Activated T-cell treated with anti-CD3 and anti-CD28 coated beads, Interleukin-2, amount 50 U/mL, for 72 hours (primary cell): ENCODE measurements at regions not wholly inside any gene's neighbourhood (a gene's known extent, or its start where the extent isn't known, plus 50 kb on each side); places are given as distances from the start of the nearest gene placed in this dataset.
"Not testable (repeated sequence)": the region's sequence is repeated elsewhere in the genome, so short reads cannot be mapped to it uniquely, and the experiment has no call there.

ENCODE experiments used
- ATAC-seq, 2 donors: fragments of 150-1000 bp; cut with Tn5 transposase; replicated peaks in 1 of 2; 2 replicates each; pipeline ENCODE4 v1.10.0; 2021; ENCODE audit warnings: moderate library complexity in 2 of 2, mild to moderate bottlenecking in 1 of 2
- DNase-seq, 2 donors: peaks; one replicate each; pipeline ENCODE4 v3.0.0; 2021 to 2022; ENCODE audit warnings: mixed read lengths in 1 of 2
- H3K27ac Mint-ChIP-seq: one replicate; pipeline ENCODE4 v1.8.0; 2022; ENCODE audit warnings: mild to moderate bottlenecking, moderate library complexity, mixed read lengths
- H3K27me3 Mint-ChIP-seq: one replicate; pipeline ENCODE4 v1.8.0; 2022; ENCODE audit warnings: low read depth, mixed read lengths
- H3K36me3 Mint-ChIP-seq, 2 donors: one replicate each; pipeline ENCODE4 v1.8.0; 2022; ENCODE audit warnings: mixed read lengths in 2 of 2, mild to moderate bottlenecking in 1 of 2; ENCODE audit not compliant: insufficient read depth in 2 of 2
- H3K4me1 Mint-ChIP-seq: one replicate; pipeline ENCODE4 v1.8.0; 2022; ENCODE audit warnings: low read depth, mixed read lengths
- H3K4me3 Mint-ChIP-seq, 2 donors: one replicate each; pipeline ENCODE4 v1.8.0; 2022; ENCODE audit warnings: mild to moderate bottlenecking in 2 of 2, mixed read lengths in 2 of 2, moderate library complexity in 2 of 2
- H3K9me3 Mint-ChIP-seq, 2 donors: one replicate each; pipeline ENCODE4 v1.8.0; 2022; ENCODE audit warnings: mixed read lengths in 2 of 2

DNA sequence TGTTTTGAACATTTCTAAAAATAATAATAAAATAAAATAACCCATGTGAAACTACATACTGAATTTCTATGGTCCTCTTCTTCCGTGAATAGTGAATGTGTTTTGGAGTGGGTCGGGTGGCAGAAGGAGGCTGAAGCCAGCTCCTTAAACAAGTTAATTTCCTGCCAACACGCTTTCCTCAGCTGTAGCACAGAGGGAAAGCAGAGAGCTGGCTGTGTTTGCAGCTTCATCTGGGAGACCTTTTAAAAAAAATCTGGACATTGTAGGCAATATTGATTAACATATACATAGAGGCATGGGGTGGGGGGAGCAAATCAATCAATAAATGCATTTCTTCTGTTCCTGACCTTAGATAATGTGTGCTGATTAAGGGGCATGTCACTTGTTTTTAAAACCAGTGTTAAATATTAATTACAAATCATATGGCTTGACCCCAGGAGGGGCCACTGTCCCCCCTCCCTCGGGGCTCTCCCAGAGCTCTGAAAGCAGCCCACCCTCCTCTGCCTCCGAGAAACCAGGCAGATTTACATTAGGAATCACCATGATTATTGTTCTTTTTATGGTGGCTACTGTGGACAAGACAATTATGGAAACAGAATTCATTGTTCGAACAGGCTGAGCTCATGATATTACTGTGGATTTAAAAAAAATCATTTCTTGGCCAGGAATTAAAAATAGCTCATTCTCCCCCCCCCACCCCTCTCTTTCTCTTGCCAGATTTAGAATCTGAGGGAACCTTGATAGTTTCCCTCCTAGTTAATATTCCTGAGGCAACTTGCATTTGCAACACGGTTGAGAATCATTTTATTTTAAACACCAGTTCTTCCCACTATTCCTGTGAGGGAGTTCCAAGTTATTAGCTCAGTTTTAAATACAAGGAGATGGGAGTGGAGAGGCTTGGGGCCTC, 100.5 kb upstream of the CARD11 start:
- DNase-seq: no peak
- Mint-ChIP-seq H3K27ac (no peak overlapping the region), H3K27me3 (no peaks in the 10 kb centered on the region), H3K36me3 (no peaks in the 10 kb centered on the region), H3K9me3 (no peaks in the 10 kb centered on the region), H3K4me1 (peaks cover 19% of the 10 kb centered on the region), H3K4me3 (no peak overlapping the region)
- no peak for ATAC-seq

DNA sequence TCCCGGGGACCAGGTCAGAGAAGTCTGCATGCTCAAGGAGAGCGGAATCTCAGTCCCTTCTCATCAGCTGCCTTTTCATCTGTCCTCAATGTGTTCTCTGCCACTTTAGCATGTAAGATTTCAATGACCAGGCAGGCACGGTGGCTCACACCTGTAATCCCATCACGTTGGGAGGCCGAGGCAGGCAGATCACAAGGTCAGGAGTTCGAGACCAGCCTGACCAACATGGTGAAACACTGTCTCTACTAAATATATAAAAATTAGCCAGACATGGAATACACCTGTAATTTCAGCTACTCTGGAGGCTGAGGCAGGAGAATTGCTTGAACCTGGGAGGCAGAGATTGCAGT, 101.1 kb upstream of the CARD11 start:
- not testable (repeated sequence) for H3K4me3 Mint-ChIP-seq, H3K27ac Mint-ChIP-seq
- H3K4me1 Mint-ChIP-seq: peaks cover 24% of the 10 kb centered on the region

DNA sequence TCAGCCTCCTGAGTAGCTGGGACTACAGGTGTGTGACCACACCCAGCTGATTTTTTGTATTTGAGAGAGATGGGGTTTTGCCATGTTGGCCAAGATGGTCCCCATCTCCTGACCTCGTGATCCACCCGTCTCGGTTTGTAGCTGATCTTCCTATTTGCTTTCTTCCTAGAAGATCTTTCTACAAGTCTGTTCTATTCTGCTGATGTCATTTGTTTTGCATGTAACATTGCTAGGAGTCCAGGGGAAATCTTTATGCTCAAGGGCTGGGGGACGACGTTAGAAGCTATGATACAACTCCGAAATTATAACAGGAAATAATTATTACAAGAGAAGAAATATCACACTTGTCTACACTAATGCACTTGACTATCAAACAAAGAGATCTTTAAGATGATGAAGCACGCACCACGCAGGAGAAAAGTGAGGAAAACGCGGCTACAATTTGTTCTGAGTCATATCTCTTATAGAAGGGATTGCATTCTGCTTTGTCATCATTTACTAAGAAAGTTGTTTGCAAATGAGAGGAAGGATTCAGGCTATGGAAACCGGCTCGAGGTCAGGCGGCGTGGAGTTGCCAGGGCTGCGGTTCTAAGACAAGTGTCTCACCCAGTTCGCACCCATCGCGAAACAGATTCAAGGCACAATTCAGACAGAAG, 103.0 kb upstream of the CARD11 start:
- no peak overlapping the region for H3K4me3 Mint-ChIP-seq
- H3K36me3 Mint-ChIP-seq: no peaks in the 10 kb centered on the region
- DNase-seq (peak in 1 of 2 donors; percentile 29), ATAC-seq (peak; percentile 51 to 56)
- no peaks in the 10 kb centered on the region for H3K27me3 Mint-ChIP-seq
- H3K27ac Mint-ChIP-seq: no peak overlapping the region
- H3K9me3 Mint-ChIP-seq: no peaks in the 10 kb centered on the region
- peaks cover 19% of the 10 kb centered on the region for H3K4me1 Mint-ChIP-seq

More for the DNA sequence above, 101.1 kb upstream of the CARD11 start:
- not testable (repeated sequence) for H3K27me3 Mint-ChIP-seq, H3K36me3 Mint-ChIP-seq, DNase-seq, H3K9me3 Mint-ChIP-seq, ATAC-seq

DNA sequence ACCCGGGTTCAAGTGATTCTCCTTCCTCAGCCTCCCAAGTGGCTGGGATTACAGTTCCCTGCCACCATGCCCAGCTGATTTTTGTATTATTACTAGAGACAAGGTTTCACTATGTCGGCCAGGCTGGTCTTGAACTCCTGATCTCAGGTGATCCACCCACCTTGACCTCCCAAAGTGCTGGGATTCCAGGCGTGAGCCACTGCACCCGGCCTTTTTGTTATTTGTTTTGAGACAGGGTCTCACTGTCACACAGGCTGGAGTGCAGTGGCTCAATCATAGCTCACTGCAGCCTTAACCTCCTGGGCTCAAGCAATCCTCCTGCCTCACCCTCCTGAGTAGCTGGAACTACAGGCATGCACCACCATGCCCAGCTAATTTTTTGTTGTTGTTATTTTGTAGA, 104.8 kb upstream of the CARD11 start:
- not testable (repeated sequence) for H3K27me3 Mint-ChIP-seq, H3K9me3 Mint-ChIP-seq, ATAC-seq, H3K27ac Mint-ChIP-seq, H3K4me3 Mint-ChIP-seq, H3K36me3 Mint-ChIP-seq, DNase-seq
- H3K4me1 Mint-ChIP-seq: peaks cover 27% of the 10 kb centered on the region

DNA sequence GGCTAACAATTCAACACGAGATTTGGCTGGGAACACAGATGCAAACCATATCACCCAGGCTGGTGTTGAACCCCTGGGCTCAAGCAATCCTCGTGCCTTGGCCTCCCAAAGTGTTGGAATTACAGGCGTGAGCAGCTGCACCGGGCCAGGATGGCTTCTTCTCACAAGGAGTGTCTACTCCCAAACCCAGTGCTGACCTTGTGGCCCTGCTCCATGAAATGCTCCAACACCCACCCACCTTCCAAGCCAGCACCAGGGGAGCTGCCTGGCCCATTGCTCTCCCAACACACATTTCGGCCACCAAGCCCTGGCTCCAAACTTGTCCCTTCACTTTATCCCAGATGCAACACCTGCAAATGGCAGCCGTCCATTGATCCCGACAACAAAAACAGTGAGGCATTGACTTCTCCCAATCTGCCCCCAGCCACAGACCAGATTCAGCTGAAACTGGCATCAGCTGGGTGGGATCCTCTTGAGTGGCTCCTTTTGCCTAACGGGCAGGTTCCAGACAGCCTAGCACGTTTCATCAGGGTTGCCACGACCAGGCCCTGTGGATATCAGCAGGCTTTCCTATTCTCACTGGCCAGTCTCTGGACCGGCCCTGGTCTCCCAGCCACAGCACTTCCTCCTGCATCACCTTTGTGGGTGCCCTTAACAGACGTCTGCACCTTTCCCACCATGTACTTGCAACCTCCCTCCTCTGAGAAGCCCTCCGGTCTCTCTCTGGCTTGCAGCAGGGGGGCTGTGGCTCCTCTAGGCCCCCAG, 105.7 kb upstream of the CARD11 start:
- DNase-seq: no peak
- H3K27ac Mint-ChIP-seq: no peak overlapping the region
- H3K36me3 Mint-ChIP-seq: no peaks in the 10 kb centered on the region
- no peak for ATAC-seq
- no peaks in the 10 kb centered on the region for H3K27me3 Mint-ChIP-seq
- peaks cover 36% of the 10 kb centered on the region for H3K4me1 Mint-ChIP-seq
- no peak overlapping the region for H3K4me3 Mint-ChIP-seq
- no peaks in the 10 kb centered on the region for H3K9me3 Mint-ChIP-seq

DNA sequence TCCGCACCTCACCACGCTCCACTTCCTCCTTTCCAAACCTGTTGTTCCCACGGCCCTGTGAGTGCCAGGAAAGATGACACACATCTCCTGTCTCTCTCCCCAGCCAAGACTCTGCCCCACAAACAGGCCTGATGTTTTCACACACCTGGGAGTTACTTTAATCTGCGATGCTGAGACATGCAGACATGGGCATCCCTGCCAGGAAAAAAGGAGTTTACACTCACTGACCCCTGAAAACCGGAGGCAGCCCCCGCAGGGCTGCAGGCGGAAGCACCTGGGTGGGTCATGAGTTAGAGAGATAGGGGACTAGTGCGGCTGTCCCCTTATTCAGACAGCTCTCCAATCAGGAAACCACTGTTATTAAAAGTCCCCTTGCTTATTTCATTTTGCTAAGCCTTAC, 106.4 kb upstream of the CARD11 start:
- H3K4me1 Mint-ChIP-seq: peaks cover 42% of the 10 kb centered on the region
- peaks cover 1 to 2% of the 10 kb centered on the region in 2 donors for H3K9me3 Mint-ChIP-seq
- no peaks in the 10 kb centered on the region for H3K27me3 Mint-ChIP-seq
- ATAC-seq: no peak
- no peak overlapping the region for H3K27ac Mint-ChIP-seq
- no peak overlapping the region for H3K4me3 Mint-ChIP-seq
- no peak for DNase-seq
- H3K36me3 Mint-ChIP-seq: peaks cover 0 to 2% of the 10 kb centered on the region in 2 donors

DNA sequence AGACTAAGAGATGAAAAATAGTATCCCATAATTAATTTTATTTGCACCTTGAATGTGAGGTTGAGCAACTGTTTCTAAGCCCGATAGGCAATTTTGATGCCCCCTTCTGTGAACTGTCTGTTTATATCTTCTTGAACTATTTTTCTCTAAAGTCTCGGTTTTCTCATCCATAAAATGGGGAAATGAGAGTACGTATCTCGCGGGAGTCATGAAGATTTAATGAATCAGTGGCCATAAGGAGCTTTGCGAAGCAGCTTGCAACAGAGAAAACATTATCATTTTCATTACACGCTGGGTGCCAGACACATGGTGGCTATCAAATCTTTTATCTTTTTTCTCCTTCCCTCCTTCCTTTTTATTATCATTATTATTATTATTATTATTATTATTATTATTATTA, 108.1 kb upstream of the CARD11 start:
- H3K4me1 Mint-ChIP-seq: peaks cover 39% of the 10 kb centered on the region
- H3K4me3 Mint-ChIP-seq: no peak overlapping the region
- peaks cover 0 to 2% of the 10 kb centered on the region in 2 donors for H3K36me3 Mint-ChIP-seq
- H3K27ac Mint-ChIP-seq: no peak overlapping the region
- H3K27me3 Mint-ChIP-seq: no peaks in the 10 kb centered on the region
- no peak for ATAC-seq
- no peak for DNase-seq
- H3K9me3 Mint-ChIP-seq: peaks cover 1 to 3% of the 10 kb centered on the region in 2 donors

DNA sequence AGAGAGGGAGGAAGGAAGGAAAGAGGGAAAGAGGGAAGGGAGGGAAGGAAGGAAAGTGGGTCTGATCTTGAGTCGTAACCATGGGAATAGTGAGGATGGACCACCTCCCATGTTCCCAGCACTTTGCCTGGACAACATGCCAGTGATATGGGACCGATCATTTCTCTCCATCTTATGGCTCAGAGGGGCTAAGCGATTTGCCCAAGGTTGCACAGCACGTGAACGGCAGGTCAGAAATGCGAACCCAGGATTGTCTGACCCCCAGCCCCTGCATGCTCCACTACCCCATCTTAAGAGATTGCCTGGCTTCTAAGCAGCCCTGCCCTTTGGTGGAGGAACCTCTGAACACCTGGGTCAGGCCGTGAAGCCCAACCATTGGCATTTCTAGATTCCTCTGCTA, 109.0 kb upstream of the CARD11 start:
- peaks cover 0 to 2% of the 10 kb centered on the region in 2 donors for H3K36me3 Mint-ChIP-seq
- peaks cover 41% of the 10 kb centered on the region for H3K4me1 Mint-ChIP-seq
- H3K4me3 Mint-ChIP-seq: no peak overlapping the region
- no peak overlapping the region for H3K27ac Mint-ChIP-seq
- H3K9me3 Mint-ChIP-seq: peaks cover 1 to 3% of the 10 kb centered on the region in 2 donors
- ATAC-seq: no peak
- no peak for DNase-seq
- no peaks in the 10 kb centered on the region for H3K27me3 Mint-ChIP-seq

DNA sequence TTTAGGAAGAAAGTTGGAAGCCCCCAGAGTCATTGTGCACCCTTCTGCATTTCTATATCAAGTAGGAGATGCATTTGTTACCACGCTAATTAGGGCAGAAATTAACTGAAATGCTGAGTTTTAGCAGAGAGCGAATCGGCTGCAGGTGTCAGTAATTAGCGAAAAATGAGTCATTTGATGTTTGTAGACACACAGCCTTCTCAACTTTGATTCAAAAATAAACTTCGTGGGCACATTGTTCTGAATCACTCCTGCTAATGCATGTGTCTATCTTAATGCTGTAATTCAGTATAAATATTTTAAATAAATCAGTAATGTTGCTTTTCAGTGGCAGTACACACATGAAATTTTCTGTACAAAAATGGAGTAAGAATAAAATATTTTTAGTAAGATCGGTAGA, 109.5 kb upstream of the CARD11 start:
- H3K36me3 Mint-ChIP-seq: peaks cover 0 to 2% of the 10 kb centered on the region in 2 donors
- ATAC-seq (peak in 1 of 2 donors; percentile 61), DNase-seq (peak in 1 of 2 donors; percentile 5)
- H3K4me1 Mint-ChIP-seq: peaks cover 41% of the 10 kb centered on the region
- peaks cover 1 to 3% of the 10 kb centered on the region in 2 donors for H3K9me3 Mint-ChIP-seq
- H3K27ac Mint-ChIP-seq: no peak overlapping the region
- H3K27me3 Mint-ChIP-seq: no peaks in the 10 kb centered on the region
- no peak overlapping the region for H3K4me3 Mint-ChIP-seq

DNA sequence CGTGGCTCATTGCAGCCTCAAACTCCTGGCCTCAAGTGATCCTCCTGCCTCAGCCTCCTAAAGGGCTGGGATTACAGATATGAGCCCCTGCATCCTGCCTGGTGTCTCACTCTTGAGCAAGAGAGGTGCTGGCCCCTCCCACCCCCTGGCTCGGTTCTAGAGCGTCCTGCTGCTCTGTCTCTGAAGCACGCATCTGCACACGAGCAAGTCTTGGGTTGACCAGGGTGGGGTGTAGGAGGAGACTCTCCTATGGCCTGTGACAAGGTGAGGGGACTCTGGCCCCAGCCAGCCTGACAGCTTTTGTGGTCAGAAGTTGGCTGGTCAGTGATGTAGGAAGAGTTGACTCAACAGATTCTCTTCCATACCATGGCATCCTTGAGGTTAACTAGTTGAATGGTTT, 110.7 kb upstream of the CARD11 start:
- Mint-ChIP-seq H3K27ac (no peak overlapping the region), H3K36me3 (peaks cover 0 to 2% of the 10 kb centered on the region in 2 donors), H3K4me3 (no peak overlapping the region), H3K4me1 (peaks cover 34% of the 10 kb centered on the region), H3K9me3 (peaks cover 1 to 3% of the 10 kb centered on the region in 2 donors), H3K27me3 (no peaks in the 10 kb centered on the region)
- DNase-seq (peak in 1 of 2 donors; percentile 8), ATAC-seq (peak in 1 of 2 donors; percentile 21)

DNA sequence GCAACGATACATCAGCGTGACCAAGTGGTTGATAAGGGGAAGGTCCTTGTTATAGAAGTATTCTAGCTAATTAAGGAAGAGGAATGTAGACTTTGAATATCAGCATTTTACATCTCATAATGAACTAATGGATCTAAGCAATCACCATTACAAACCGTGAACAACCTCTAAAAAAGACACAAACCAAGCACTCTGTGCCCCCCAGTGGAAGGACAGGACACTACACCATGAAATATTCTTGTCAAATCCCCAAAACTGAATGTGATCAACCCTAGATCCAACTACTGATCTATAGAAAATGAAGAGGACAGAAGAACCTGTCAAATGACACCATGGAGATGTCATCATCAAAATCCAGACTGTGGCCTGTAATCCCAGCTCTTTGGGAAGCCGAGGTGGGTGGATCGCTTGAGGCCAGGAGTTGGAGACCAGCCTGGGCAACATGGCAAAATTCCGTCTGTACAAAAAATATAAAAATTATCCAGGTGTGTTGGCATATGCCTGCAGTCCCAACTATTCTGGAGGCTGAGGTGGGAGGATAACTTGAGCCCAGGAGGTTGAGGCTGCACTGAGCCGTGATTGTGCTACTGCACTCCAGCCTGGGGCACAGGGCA, 111.3 kb upstream of the CARD11 start:
- Mint-ChIP-seq H3K27me3 (no peaks in the 10 kb centered on the region), H3K4me1 (peaks cover 31% of the 10 kb centered on the region), H3K4me3 (no peak overlapping the region), H3K9me3 (peaks cover 1 to 3% of the 10 kb centered on the region in 2 donors), H3K36me3 (peaks cover 0 to 2% of the 10 kb centered on the region in 2 donors), H3K27ac (no peak overlapping the region)
- DNase-seq: peak; percentile 46 to 71
- ATAC-seq: peak; percentile 67 to 76

DNA sequence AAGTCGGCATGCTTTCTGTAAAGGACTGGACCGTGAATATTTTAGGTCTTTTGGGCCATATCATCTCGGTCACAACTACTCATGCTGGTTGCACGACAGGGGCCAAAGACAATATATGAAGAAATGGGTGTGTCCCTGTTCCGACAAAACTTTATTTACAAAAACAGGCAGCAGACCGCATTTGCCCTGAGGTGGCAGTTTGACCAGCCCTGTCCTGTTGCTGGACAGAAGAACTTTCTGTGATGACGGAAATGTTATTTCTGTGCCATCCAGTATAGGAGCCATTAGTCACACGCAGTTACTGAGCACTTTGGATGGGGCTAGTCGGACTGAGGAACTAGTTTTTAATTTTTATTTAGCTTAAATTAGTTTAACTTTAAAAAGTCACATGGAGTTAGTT, 112.8 kb upstream of the CARD11 start:
- H3K9me3 Mint-ChIP-seq: peaks cover 1 to 3% of the 10 kb centered on the region in 2 donors
- DNase-seq (no peak), ATAC-seq (no peak)
- H3K4me3 Mint-ChIP-seq: no peak overlapping the region
- peaks cover 0 to 2% of the 10 kb centered on the region in 2 donors for H3K36me3 Mint-ChIP-seq
- no peaks in the 10 kb centered on the region for H3K27me3 Mint-ChIP-seq
- H3K4me1 Mint-ChIP-seq: peaks cover 31% of the 10 kb centered on the region
- H3K27ac Mint-ChIP-seq: peak overlapping the region; percentile 34
